ELR (cell line): ENCODE measurements at regions not wholly inside any gene's neighbourhood (a gene's known extent, or its start where the extent isn't known, plus 50 kb on each side); places are given as distances from the start of the nearest gene placed in this dataset.

ENCODE experiments used
- DNase-seq: peaks from one replicate; pipeline ENCODE4 v3.0.0-alpha.2; 2015; ENCODE audit warnings: low read depth

DNA sequence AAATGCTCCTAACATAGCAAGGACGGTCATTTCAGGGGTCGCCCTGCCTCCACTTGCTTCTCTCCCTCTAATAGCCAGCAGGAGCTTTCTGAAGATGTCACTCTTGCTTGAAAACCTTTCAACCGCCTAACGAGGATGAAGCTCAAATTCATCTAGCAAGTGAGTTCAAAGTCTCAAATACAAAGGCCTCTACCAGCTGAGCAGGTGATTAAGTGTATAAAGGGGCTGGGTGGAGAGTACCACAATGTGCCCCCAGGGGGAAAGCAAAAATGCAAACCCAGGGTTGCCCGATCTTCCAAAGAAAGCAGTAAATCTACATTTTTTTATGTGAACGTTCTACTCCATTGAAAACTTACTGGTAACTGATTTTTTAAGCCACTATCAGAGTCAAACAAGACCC lies 50.4 kb upstream of the GRIP2 start:
- DNase-seq, result no peak

DNA sequence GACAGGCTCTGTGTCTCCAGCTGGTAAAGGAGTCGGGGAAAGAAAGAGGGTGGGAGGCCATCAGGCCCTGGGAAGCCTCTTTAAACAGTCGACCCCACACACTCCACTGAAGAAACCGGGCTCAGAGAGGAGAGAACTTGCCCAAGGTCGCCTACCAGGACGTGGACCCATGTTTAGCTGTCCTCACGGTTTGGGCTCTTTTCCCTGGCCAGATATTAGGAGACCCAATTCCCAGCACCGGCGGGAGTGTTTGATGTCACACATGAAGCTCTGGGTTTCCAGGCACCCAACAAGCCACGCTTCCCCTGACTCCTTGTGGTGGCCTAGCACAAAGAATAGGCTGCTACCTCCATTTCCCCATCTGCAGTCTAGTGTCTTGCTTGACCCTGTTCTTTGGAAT lies 52.2 kb upstream of the GRIP2 start:
- no peak for DNase-seq

DNA sequence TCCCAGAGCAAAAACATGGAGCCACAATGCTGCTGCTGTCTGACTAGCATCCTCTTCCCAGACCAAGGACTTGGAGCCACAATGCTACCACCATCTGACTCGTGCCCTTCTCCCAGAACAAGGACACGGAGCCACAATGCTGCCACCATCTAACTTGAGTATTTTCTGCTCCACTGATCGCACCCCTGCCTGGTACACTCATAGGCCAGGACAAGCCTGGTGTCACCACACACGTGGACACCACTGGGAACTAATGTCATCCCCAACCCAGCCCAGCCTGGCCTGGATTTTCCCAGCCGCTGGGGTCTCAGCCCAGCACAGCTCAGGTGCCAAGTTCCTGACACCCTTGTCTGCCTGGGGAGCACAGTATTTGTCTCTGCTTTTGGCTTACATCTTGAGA lies 52.7 kb upstream of the GRIP2 start:
- DNase-seq, result no peak

DNA sequence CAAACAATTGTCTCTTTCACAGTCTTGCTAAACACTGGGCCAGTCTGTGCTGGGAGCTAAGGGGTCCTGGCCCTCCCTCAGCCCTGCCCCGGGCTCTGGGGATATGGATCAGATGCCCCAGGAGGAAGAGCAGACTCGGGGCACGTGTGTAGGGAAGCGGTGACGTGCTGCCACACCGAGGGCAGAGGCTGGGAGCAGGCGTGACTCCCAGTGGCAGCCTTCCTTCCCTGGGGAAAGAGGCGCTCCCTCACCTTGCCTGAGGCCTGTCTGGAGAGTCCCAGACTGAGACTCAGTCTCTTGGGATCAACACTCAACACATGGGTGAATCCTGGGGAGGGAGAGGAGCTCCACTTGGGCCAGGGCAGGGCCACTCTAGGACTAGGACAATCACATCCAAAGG lies 54.1 kb upstream of the GRIP2 start:
- DNase-seq, result no peak

DNA sequence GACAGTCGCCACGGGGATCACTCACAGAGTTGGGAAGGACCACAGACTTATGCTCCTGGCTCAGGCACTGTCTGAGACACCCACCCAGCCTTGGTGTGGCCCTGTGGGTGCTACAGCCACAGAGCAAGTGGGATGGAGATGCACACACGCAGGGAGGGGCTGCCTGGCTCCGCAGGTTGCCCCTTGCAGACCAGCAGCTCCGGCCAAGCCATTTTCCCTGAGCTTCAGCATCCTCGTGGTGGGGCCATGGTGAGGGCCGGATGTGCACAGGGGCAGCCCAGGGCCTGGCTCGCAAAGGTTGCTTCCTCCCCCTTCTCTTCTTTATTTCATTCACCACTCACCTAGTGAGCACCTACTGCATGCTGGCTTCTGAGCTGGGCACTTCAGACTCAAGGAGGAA lies 55.4 kb upstream of the GRIP2 start:
- DNase-seq, result no peak

DNA sequence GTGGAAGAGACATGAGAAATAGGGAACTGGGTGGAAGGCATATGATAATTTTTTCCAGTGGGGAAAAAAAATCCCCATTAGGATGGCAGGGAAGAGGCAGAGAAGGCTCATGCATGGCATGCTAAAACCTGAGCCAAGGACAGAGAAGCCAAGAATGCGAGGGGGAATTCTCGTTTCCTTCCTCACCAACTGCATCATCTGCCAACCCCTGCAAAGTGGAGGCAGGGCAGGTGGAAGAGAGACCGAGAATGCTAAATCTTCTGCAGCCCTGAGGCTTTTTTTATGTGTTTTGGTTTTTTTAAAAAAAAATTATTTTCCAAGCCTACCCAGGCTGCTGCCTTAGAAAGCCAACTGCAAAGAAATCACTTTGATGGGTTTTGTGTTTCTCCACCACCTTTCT lies 54.3 kb upstream of the CCDC174 start:
- DNase-seq, result no peak

DNA sequence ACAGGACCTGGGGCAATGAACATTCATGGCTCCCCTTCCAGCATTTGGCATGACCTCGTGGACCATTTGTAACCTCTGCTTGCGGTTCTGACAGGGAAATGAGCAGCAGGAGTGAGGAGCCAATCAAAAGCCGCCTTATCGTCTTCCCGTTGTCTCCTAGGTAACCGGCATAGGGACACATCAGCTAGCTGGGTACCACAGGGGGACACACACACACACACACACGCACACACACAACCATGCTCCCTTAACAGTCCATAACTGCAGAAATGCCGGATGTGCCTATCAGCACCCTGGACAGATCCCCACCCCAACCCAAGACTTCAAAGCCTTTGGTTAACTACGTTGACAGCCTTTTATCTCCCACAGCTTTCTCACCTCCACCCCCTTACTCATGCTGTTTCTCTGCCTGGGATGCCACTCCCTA lies 53.4 kb upstream of the CCDC174 start:
- DNase-seq, result peak; percentile 51

DNA sequence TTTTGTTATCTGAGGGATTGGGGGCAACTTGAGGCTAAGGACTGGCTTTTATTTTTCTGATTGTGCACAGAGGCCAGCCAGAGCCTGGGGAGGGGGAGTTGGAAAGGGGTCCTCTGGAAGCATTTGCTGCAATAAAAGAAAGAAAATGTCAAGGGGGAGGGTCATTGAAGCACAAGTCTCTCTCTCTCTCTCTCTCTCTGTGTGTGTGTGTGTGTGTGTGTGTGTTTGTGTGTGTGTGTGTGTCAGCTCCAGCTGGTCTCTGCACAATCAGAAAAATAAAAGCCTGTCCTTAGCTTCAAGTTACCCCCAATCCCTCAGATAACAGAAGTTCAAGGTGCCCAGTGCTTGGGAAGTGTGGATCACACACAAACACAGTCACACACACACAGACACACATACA lies 52.1 kb upstream of the CCDC174 start:
- no peak for DNase-seq

DNA sequence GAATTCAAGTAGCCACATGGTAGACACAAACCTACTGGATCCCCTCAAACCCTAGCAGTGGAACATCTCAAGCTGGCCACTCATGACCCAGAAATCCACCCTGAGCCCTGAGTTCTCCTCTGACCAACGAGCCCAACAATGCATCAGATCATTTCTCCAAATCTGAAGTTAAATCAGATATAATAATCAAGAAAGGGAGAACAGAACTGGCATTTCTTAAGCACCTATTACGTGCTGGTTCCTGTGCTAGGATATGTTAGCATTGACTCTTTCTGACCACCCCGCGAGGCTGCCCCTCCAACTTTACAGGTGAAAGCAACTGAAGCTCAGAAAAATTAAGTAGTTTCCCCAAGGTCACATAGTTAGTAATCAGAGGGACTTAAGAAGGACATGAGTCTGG lies 51.5 kb upstream of the CCDC174 start:
- DNase-seq, result no peak

DNA sequence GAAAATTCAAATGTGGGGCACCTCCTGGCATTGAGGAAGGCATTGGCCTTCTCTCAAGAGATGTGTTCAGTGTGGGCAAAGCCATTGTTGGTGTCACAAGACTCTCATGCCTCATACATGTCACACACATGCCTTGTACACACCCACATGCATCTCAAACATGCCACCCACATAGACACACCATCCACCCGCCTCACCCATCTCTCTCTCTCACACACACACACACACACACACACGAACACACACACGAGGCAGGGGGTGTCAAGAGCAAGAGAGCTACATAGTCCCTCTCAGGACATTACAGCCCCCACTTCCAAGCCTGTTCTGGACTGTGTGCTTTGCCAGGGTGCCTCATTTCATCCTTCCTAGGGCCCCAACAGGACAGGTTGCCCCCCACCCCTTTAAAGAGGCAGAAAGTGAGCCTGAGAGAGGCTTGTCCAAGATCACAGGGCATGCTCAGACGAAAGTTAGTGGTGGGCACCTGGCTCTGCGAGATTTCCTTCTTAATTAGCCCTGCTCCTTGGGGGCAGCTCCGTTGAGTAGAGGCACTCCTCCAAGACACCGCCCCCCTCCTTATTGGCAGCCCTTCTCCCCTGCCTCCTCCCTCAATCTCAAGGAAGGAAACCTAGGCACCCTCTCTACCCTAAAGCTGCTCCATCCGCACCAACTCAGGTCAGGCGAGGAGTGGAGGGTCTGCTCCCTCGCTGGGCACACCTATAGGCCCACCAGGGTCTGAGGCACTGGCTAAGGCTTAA lies 50.5 kb upstream of the CCDC174 start:
- no peak for DNase-seq

DNA sequence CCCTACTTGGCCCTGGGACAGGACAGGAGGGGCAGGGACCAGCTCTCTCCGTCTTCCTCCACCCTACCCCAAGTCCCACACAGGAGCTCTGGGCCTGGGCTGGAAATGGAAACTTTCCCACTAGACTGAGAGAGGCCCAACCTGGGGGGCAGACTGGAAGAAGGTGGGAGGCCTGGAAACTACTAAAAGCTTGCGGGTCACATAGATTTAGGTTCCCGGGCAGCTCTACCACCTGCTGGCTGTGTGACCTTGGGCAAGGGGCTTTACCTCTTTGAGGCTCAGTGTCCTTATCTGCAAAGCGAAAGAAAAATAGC lies 49.9 kb upstream of the CCDC174 start:
- no peak for DNase-seq
